Mesenchymal stem cell (in vitro differentiated cells and primary cell): ENCODE measurements at regions not wholly inside any gene's neighbourhood (a gene's known extent, or its start where the extent isn't known, plus 50 kb on each side); places are given as distances from the start of the nearest gene placed in this dataset.
A peak's percentile ranks its signal among the peaks of the same experiment; 100 is the strongest.

Experiments
- DNase-seq: peaks from one replicate; pipeline ENCODE4 v3.0.0-alpha.2; 2013
- H2AFZ ChIP-seq: one replicate; pipeline ENCODE4 v1.6.1; 2013; ENCODE audit warnings: low read depth, mild to moderate bottlenecking, control low read depth, inconsistent platforms, low read length, moderate library complexity
- H2AK5ac ChIP-seq: 2 replicates; pipeline ENCODE4 v1.6.1; 2013; ENCODE audit warnings: low read length, moderate library complexity, mild to moderate bottlenecking, inconsistent platforms; ENCODE audit not compliant: severe bottlenecking
- H2BK120ac ChIP-seq: one replicate; pipeline ENCODE4 v1.6.1; 2013; ENCODE audit warnings: low read depth, mild to moderate bottlenecking, inconsistent platforms, low read length, moderate library complexity
- H2BK12ac ChIP-seq, 2 experiments: one replicate each; pipeline ENCODE4 v1.6.1; 2013; ENCODE audit warnings: inconsistent platforms in 2 of 2, low read length in 2 of 2, mild to moderate bottlenecking in 2 of 2, moderate library complexity in 2 of 2, control low read depth in 1 of 2
- H2BK15ac ChIP-seq: one replicate; pipeline ENCODE4 v1.6.1; 2013; ENCODE audit warnings: mild to moderate bottlenecking, low read depth, inconsistent platforms; ENCODE audit not compliant: poor library complexity, severe bottlenecking
- H2BK5ac ChIP-seq: 2 replicates; pipeline ENCODE4 v1.6.1; 2013; ENCODE audit warnings: low read depth, mild to moderate bottlenecking, low read length, control low read depth, inconsistent platforms; ENCODE audit not compliant: poor library complexity, severe bottlenecking
- H3K14ac ChIP-seq, 2 experiments: one replicate each; pipeline ENCODE4 v1.6.1; 2013; ENCODE audit warnings: inconsistent platforms in 2 of 2, low read length in 2 of 2, control low read depth in 1 of 2, mild to moderate bottlenecking in 1 of 2, moderate library complexity in 1 of 2
- H3K18ac ChIP-seq, 2 experiments: one replicate each; pipeline ENCODE4 v1.6.1; 2013; ENCODE audit warnings: inconsistent platforms in 2 of 2, low read length in 2 of 2, control low read depth in 1 of 2, low read depth in 1 of 2, mild to moderate bottlenecking in 1 of 2
- H3K23ac ChIP-seq, 2 experiments: one replicate each; pipeline ENCODE4 v1.6.1; 2013; ENCODE audit warnings: inconsistent platforms in 2 of 2, low read length in 2 of 2, mild to moderate bottlenecking in 2 of 2, moderate library complexity in 2 of 2, control low read depth in 1 of 2
- H3K27ac ChIP-seq: 2 replicates; pipeline ENCODE4 v1.5.1; 2013; ENCODE audit warnings: mild to moderate bottlenecking, moderate library complexity, low read length, control low read depth, inconsistent platforms; ENCODE audit not compliant: poor library complexity, severe bottlenecking
- H3K27me3 ChIP-seq, 2 experiments: 2 replicates each; pipeline versions ENCODE4 v1.6.1 to v1.7.0; 2013; ENCODE audit warnings: low read length in 2 of 2, mild to moderate bottlenecking in 2 of 2, moderate library complexity in 2 of 2, control low read depth in 1 of 2, inconsistent platforms in 1 of 2; ENCODE audit not compliant: control insufficient read depth in 1 of 2, insufficient read depth in 1 of 2
- H3K36me3 ChIP-seq, 2 experiments: 2 replicates each; pipeline versions ENCODE4 v1.6.1 to v1.7.0; 2013; ENCODE audit warnings: low read length in 2 of 2, control low read depth in 1 of 2, inconsistent platforms in 1 of 2, low read depth in 1 of 2, mild to moderate bottlenecking in 1 of 2; ENCODE audit not compliant: insufficient read depth in 2 of 2, control insufficient read depth in 1 of 2
- H3K4ac ChIP-seq, 2 experiments: one replicate each; pipeline ENCODE4 v1.6.1; 2013; ENCODE audit warnings: inconsistent platforms in 2 of 2, low read length in 2 of 2, mild to moderate bottlenecking in 2 of 2, moderate library complexity in 2 of 2, control low read depth in 1 of 2, low read depth in 1 of 2
- H3K4me1 ChIP-seq: 2 replicates; pipeline ENCODE4 v1.6.1; 2013; ENCODE audit warnings: low read depth, low read length, control low read depth; ENCODE audit not compliant: control insufficient read depth, insufficient read depth
- H3K4me2 ChIP-seq: 2 replicates; pipeline ENCODE4 v1.6.1; 2013; ENCODE audit warnings: low read length, mild to moderate bottlenecking, inconsistent platforms; ENCODE audit not compliant: poor library complexity, severe bottlenecking
- H3K4me3 ChIP-seq, 2 experiments: 2 replicates each; pipeline versions ENCODE4 v1.5.1 to v1.7.0; 2013; ENCODE audit warnings: low read length in 2 of 2, mild to moderate bottlenecking in 2 of 2, control low read depth in 1 of 2, low read depth in 1 of 2; ENCODE audit not compliant: insufficient read depth in 1 of 2
- H3K79me1 ChIP-seq: replicated peaks from 2 replicates; pipeline ENCODE4 v1.6.1; 2013; ENCODE audit warnings: mild to moderate bottlenecking, control low read depth, low read length, inconsistent platforms; ENCODE audit not compliant: poor library complexity, severe bottlenecking
- H3K9ac ChIP-seq: 2 replicates; pipeline ENCODE4 v1.7.0; 2013; ENCODE audit warnings: mild to moderate bottlenecking, low read length, moderate library complexity
- H3K9me3 ChIP-seq: 2 replicates; pipeline ENCODE4 v1.7.0; 2013; ENCODE audit warnings: mild to moderate bottlenecking, low read length; ENCODE audit not compliant: control insufficient read depth
- H4K8ac ChIP-seq: one replicate; pipeline ENCODE4 v1.6.1; 2013; ENCODE audit warnings: inconsistent platforms, mild to moderate bottlenecking, low read length, moderate library complexity
- H4K91ac ChIP-seq: one replicate; pipeline ENCODE4 v1.6.1; 2013; ENCODE audit warnings: mild to moderate bottlenecking, low read length, inconsistent platforms
- WGBS: methylation state at CpG from one replicate; pipeline ENCODE4 v1.1.7; 2013; ENCODE audit warnings: mixed read lengths; 5-methylcytosine and 5-hydroxymethylcytosine counted together

DNA sequence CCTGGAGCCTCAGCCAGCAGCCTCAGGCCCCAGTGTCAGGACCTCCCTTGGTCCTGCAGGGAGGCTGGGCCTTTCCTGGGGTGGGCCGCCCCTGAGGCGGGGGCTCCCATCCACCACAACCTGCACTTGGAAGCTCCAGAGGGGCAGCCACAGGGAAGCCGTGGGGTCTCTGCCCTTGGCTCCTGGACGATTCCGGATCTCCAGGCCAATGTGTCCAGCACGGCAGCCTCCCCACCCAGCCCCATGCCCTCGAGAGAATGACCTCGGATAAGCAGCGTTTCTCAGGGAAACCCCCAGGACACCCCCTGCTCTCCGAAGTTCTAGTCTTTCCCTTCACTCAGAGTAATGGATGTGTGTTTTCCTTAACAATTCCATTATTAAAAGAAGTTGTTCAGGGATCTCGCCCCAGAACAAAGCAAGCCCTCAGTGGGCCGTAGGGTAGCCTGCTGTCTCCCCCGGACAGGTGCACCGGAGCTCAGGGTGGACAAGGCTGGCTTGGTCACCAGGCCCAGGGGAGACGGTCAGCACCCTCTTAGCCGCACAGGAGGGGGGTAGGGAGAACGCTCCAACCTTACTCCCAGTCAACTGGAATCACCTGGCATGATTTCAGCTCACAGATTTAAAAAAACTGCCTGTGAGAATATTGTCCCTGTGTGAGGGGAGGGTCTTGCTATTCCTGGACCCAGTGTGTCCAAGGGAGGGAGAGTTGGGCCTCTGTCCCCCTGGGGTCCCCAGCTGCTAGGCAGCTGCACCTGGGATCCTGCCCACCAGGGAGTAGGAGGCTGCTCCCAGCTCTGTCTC lies 72.2 kb upstream of the OTOS start:
- H3K4me2 ChIP-seq = no peak overlapping the region
- peaks cover 0 to 77% of the 10 kb centered on the region in 2 experiments for H3K27me3 ChIP-seq
- H3K27ac ChIP-seq = no peak overlapping the region
- no peak overlapping the region for H3K4ac ChIP-seq
- no peak overlapping the region for H4K91ac ChIP-seq
- no peak for DNase-seq
- H3K36me3 ChIP-seq = no peaks in the 10 kb centered on the region
- H2BK5ac ChIP-seq = no peak overlapping the region
- peaks cover 11% of the 10 kb centered on the region for H3K9me3 ChIP-seq
- H2BK12ac ChIP-seq = no peak overlapping the region
- no peaks in the 10 kb centered on the region for H3K79me1 ChIP-seq
- no peak overlapping the region for H3K14ac ChIP-seq
- H3K4me1 ChIP-seq = no peaks in the 10 kb centered on the region
- WGBS = 93% methylated on average over 10 of the region's 17 CpGs
- H3K18ac ChIP-seq = no peak overlapping the region
- H2BK15ac ChIP-seq = no peak overlapping the region
- H3K23ac ChIP-seq = no peak overlapping the region
- no peak overlapping the region for H3K4me3 ChIP-seq
- H2AFZ ChIP-seq = no peak overlapping the region
- H3K9ac ChIP-seq = no peak overlapping the region
- no peak overlapping the region for H4K8ac ChIP-seq
- H2AK5ac ChIP-seq = no peak overlapping the region
- H2BK120ac ChIP-seq = no peak overlapping the region

GRCh38 chr2:240213226-240213475 lies 72.7 kb upstream of the OTOS start:
- Histone ChIP-seq H2BK120ac (no peak overlapping the region), H2AK5ac (no peak overlapping the region), H3K27me3 (peaks cover 0 to 81% of the 10 kb centered on the region in 2 experiments), H3K9me3 (peaks cover 6% of the 10 kb centered on the region), H2BK12ac (no peak overlapping the region), H3K4me1 (no peaks in the 10 kb centered on the region), H3K4me2 (no peak overlapping the region), H3K23ac (no peak overlapping the region), H3K4me3 (no peak overlapping the region), H3K18ac (no peak overlapping the region), H3K36me3 (no peaks in the 10 kb centered on the region), H2AFZ (no peak overlapping the region), H3K27ac (no peak overlapping the region), H3K4ac (no peak overlapping the region), H2BK15ac (no peak overlapping the region), H4K91ac (no peak overlapping the region), H4K8ac (no peak overlapping the region), H3K14ac (no peak overlapping the region), H2BK5ac (no peak overlapping the region), H3K79me1 (no peaks in the 10 kb centered on the region), H3K9ac (no peak overlapping the region)
- WGBS = 90% methylated on average over 6 of the region's 6 CpGs
- no peak for DNase-seq

- Histone ChIP-seq H3K79me1 (no peaks in the 10 kb centered on the region), H3K36me3 (no peaks in the 10 kb centered on the region), H2BK120ac (no peak overlapping the region), H4K91ac (no peak overlapping the region), H3K4ac (no peak overlapping the region), H3K27me3 (peaks cover 0 to 83% of the 10 kb centered on the region in 2 experiments), H4K8ac (no peak overlapping the region), H3K4me2 (no peak overlapping the region), H3K14ac (no peak overlapping the region), H3K23ac (no peak overlapping the region), H3K4me3 (no peak overlapping the region), H2AFZ (peak overlapping the region; percentile 21), H3K4me1 (no peaks in the 10 kb centered on the region), H3K27ac (no peak overlapping the region), H2AK5ac (no peak overlapping the region), H3K9me3 (peaks cover 6% of the 10 kb centered on the region), H3K18ac (no peak overlapping the region), H2BK12ac (no peak overlapping the region), H2BK15ac (no peak overlapping the region), H2BK5ac (no peak overlapping the region), H3K9ac (no peak overlapping the region)
- no peak for DNase-seq
- WGBS = 79% methylated on average over 22 of the region's 22 CpGs
Measured at GRCh38 chr2:240213476-240214421, 73.3 kb upstream of the OTOS start.
